ENCODE measurements at regions not wholly inside any gene's neighbourhood (a gene's known extent, or its start where the extent isn't known, plus 50 kb on each side); places are given as distances from the start of the nearest gene placed in this dataset.

DNA sequence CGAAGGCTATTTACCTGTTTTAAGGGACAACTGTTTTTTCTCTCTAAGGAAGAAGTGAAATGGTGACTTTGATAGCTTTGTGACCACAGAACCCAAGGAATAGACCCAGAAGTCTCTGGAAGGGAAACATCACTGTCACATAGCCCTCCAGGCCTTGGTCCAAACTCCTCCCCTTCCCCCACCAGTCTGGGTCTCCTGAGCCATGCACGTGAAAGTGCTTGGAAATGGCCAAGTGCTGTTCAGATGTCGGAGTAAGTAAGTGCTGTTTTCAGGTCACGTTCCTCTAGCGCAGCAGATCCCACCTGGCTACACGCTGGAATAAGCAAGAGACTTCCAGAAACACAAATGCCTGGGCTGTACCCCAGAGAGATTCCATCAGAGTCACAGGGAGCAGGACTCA lies 73.0 kb upstream of the AFF3 start:
- no peak for TF ChIP-seq CTCF (IDR thresholded peaks at IDR 0.05; ENCODE audit: insufficient read depth, low read length)
- TF ChIP-seq POLR2AphosphoS5 (IDR thresholded peaks at IDR 0.05; ENCODE audit: low read depth), result no peak
- TF ChIP-seq GABPA (IDR thresholded peaks at IDR 0.05; ENCODE audit: low read depth), result no peak
